ENCODE measurements at regions not wholly inside any gene's neighbourhood (a gene's known extent, or its start where the extent isn't known, plus 50 kb on each side); places are given as distances from the start of the nearest gene placed in this dataset.

DNA sequence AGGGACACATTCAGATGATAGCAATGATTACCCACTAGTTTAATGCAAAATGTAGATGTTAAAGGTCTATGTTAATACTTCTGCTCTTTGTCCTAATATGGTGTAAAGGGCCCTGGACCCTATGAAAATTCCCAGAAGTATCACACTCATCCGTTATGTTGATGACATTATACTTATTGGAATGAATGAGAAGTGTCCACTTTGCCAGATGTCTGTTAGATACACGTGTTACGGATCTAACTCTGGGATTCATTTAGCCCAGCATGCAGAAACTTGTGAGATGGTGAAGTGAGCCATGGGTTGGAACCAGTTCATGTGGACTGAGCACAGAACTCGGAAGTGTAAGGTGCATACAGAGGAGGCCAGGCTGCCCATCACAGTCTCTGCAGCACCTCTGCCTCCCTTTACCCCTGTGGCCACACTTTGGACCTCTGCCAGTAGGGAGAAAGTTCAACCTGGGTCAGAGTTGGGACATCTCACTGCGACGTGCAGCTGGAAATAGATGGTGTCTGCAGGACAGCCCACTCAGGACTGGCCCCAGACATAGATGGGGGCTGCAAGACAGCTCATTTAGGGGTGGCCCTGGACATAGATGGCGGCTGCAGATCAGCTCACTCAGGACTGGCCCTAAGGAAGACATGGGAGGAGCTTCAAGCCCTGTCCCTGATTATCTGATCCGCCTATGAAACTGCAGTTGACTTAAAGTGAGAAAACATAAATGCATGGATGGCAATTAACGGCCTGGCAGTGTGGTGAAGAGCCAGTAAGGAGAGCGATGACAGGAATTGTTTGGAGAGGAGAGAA, 71.2 kb upstream of the THBS2 start:
- Histone ChIP-seq H3K4me1 (peaks cover 0 to 6% (median 0%) of the 10 kb centered on the region in 3 donors), H3K4me3 (no peak overlapping the region), H3K36me3 (no peaks in the 10 kb centered on the region), H3K27ac (no peak overlapping the region), H3K27me3 (no peaks in the 10 kb centered on the region), H3K9me3 (no peaks in the 10 kb centered on the region)
- 58 to 61% methylated on average over 6 to 10 of the region's 10 CpGs for WGBS, 2 donors
- no peak for TF ChIP-seq POLR2A (IDR thresholded peaks at IDR 0.05)
- TF ChIP-seq, protein P1, sequence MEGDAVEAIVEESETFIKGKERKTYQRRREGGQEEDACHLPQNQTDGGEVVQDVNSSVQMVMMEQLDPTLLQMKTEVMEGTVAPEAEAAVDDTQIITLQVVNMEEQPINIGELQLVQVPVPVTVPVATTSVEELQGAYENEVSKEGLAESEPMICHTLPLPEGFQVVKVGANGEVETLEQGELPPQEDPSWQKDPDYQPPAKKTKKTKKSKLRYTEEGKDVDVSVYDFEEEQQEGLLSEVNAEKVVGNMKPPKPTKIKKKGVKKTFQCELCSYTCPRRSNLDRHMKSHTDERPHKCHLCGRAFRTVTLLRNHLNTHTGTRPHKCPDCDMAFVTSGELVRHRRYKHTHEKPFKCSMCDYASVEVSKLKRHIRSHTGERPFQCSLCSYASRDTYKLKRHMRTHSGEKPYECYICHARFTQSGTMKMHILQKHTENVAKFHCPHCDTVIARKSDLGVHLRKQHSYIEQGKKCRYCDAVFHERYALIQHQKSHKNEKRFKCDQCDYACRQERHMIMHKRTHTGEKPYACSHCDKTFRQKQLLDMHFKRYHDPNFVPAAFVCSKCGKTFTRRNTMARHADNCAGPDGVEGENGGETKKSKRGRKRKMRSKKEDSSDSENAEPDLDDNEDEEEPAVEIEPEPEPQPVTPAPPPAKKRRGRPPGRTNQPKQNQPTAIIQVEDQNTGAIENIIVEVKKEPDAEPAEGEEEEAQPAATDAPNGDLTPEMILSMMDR (IDR thresholded peaks at IDR 0.05): no peak
- intact Hi-C loops (cut with DNase I): no loop called here
- no peak for DNase-seq

GRCh38 chr6:169324086-169324485, 70.4 kb upstream of the THBS2 start:
- Histone ChIP-seq H3K4me1 (peaks cover 0 to 6% (median 0%) of the 10 kb centered on the region in 3 donors), H3K27me3 (no peaks in the 10 kb centered on the region), H3K27ac (no peak overlapping the region), H3K36me3 (no peaks in the 10 kb centered on the region), H3K4me3 (no peak overlapping the region), H3K9me3 (no peaks in the 10 kb centered on the region)
- 82 to 92% methylated on average over 4 of the region's 4 CpGs for WGBS, 2 donors
- no peak for DNase-seq
- TF ChIP-seq, protein P1 (IDR thresholded peaks at IDR 0.05): no peak
- no peak for TF ChIP-seq POLR2A (IDR thresholded peaks at IDR 0.05)
- intact Hi-C loops (cut with DNase I): no loop called here

GRCh38 chr6:169323221-169323620, 69.6 kb upstream of the THBS2 start:
- WGBS, 2 donors: 92 to 94% methylated on average over 2 to 5 of the region's 5 CpGs
- TF ChIP-seq, protein P1 (IDR thresholded peaks at IDR 0.05): no peak
- TF ChIP-seq POLR2A (IDR thresholded peaks at IDR 0.05): no peak
- intact Hi-C loops (cut with DNase I): no loop called here
- Histone ChIP-seq H3K36me3 (no peaks in the 10 kb centered on the region), H3K9me3 (no peaks in the 10 kb centered on the region), H3K4me3 (no peak overlapping the region), H3K27me3 (no peaks in the 10 kb centered on the region), H3K27ac (no peak overlapping the region), H3K4me1 (peaks cover 0 to 6% (median 0%) of the 10 kb centered on the region in 3 donors)
- DNase-seq: no peak

GRCh38 chr6:169321546-169321945, 67.9 kb upstream of the THBS2 start:
- no peak for DNase-seq
- H3K36me3 ChIP-seq: no peaks in the 10 kb centered on the region
- H3K9me3 ChIP-seq: no peaks in the 10 kb centered on the region
- TF ChIP-seq, protein P1 (IDR thresholded peaks at IDR 0.05): no peak
- TF ChIP-seq POLR2A (IDR thresholded peaks at IDR 0.05): no peak
- intact Hi-C loops (cut with DNase I): no loop called here
- no peaks in the 10 kb centered on the region for H3K27me3 ChIP-seq
- no peak overlapping the region for H3K4me3 ChIP-seq
- no peak overlapping the region for H3K27ac ChIP-seq
- H3K4me1 ChIP-seq: peaks cover 0 to 6% (median 0%) of the 10 kb centered on the region in 3 donors
- 48 to 61% methylated on average over 5 to 7 of the region's 7 CpGs for WGBS, 2 donors

DNA sequence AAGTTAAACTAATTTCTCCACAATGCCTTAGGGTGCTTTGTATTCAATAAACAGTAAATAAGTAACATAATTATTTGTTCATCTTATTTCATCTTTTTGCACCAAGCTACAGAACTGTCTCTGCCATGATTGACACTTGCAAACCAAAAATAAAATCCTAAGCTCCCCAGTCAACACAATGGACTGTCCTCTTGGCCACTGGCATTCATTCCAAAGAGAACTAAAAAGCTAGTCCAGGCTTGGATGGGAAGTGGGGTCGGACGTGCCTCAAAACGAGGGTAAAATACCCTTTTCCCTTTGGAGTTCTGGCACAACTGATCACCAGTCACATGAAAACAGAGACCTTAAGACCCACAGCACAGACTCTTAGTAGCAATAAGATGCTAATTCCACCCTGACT, 66.4 kb upstream of the THBS2 start:
- Histone ChIP-seq H3K27me3 (no peaks in the 10 kb centered on the region), H3K36me3 (no peaks in the 10 kb centered on the region), H3K27ac (peak overlapping the region in 2 of 4 donors; percentile 54 to 59), H3K9me3 (no peaks in the 10 kb centered on the region), H3K4me1 (peaks cover 0 to 6% (median 0%) of the 10 kb centered on the region in 3 donors), H3K4me3 (peak overlapping the region in 1 of 4 donors; percentile 21)
- no peak for DNase-seq
- intact Hi-C loops (cut with DNase I): no loop called here
- no peak for TF ChIP-seq POLR2A (IDR thresholded peaks at IDR 0.05)
- TF ChIP-seq, protein P1 (IDR thresholded peaks at IDR 0.05): no peak
- 50 to 68% methylated on average over 3 of the region's 3 CpGs for WGBS, 2 donors

Data from esophagus squamous epithelium (tissue), 5 donors.